ENCODE measurements at regions not wholly inside any gene's neighbourhood (a gene's known extent, or its start where the extent isn't known, plus 50 kb on each side); places are given as distances from the start of the nearest gene placed in this dataset.
A peak's percentile ranks its signal among the peaks of the same experiment; 100 is the strongest.

GRCh38 chr2:150312271-150312670 lies 175.2 kb downstream of the RND3 start:
- DNase-seq (ENCODE audit: low spot score) = no peak

DNA sequence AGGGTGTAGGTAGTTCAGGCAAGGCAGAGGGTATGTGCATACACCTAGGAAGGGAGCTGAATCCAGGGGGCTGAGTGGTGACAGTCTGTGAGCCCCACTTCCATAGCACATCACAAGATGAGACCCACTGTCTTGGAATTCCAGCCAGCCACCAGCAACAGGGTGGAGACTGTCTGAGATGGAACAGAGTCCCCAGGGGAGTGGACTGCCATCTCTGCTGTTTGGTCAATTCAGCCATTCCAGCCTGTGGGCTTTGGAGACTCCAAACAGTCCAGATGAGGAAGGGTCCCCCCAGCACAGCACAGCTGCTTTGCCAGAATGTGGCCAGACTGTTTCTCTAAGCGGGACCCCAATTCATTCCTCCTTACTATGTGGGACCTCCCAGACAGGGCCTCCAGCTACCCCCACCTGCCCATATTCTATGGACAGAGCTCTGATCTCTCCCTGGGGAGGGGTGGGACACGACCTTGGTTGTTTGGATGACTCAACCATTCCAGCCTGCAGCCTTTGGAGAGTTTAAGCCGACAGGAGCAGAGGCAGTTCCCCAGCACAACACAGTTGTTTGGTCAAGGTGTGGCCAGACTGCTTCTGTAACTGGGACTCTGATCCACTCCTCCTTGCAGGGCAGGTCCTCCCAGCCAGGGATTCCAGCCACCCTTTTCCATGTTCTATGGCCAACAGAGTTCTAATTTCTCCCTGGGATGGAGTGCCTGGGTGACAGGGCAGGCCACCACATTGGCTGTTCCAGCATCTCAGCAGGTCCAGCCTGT lies 178.0 kb downstream of the RND3 start:
- no peak for DNase-seq (ENCODE audit: low spot score)

DNA sequence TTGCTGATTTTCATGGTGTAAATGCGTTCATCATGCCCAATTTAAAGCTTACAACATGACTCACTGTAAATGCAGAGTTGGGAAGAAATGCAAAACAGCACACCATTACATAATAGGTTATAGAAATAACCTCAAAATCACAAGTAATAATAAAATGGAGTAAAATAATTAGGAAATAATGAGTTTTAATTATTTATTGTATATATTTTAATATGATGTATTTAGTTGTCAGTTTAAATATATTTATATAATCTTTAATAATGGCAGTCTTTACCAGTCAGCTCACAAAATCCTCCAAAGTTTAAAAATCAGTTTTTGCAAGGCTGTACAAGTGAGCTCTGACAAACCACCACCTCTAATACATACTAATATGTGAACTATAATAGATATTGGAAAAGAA lies 180.2 kb downstream of the RND3 start:
- DNase-seq (ENCODE audit: low spot score) = no peak

- no peak for DNase-seq (ENCODE audit: low spot score)
Measured at GRCh38 chr2:150303281-150303680, 184.2 kb downstream of the RND3 start.

- no peak for DNase-seq (ENCODE audit: low spot score)
Measured at GRCh38 chr2:150298571-150299305, 188.7 kb downstream of the RND3 start.

- DNase-seq (ENCODE audit: low spot score) = no peak
Measured at GRCh38 chr2:150296770-150297546, 190.5 kb downstream of the RND3 start.

DNA sequence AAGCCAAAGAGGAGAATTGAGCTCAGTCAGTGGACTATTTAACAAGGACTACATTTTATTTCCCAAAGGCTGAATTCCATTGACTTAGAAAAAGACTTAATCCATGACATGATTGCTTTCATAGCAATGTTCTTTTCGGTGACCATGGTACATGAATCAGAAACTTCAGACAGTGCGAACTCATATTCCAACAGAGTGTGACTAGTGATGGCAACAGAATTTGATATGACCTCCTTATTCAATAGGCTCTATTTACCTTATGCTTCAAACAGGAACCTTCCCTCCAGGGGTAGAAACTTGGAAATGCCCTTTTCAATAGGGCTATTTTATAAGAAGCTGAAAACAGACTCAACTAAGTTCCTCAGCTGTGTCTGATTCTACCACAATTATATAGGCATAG lies 191.9 kb downstream of the RND3 start:
- DNase-seq (ENCODE audit: low spot score) = no peak

DNA sequence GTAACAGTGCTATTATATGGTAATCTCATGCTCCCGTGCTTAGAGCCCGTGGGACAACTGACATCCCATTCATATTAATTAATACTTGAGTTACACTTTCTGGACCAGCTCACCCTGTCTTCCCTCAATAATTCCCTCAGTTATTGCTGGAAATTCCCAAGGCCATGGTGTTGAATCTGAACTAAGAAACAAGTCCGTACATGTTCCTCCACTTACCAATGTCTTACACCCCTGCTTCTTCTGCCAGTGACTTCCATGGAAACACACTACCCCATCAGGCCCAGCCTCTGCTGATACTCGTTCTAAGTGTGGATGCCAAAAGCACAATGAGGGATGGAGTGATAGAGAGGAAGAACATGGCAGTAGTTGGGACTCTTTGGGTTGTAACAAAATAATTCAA lies 193.7 kb downstream of the RND3 start:
- DNase-seq (ENCODE audit: low spot score) = no peak

- no peak for DNase-seq (ENCODE audit: low spot score)
Measured at GRCh38 chr2:150292807-150293206, 194.7 kb downstream of the RND3 start.

GRCh38 chr2:150292192-150292591 lies 195.3 kb downstream of the RND3 start:
- DNase-seq (ENCODE audit: low spot score) = no peak

- peak; percentile 7 for DNase-seq (ENCODE audit: low spot score)
Measured at GRCh38 chr2:150286730-150287362, 200.6 kb downstream of the RND3 start.

GRCh38 chr2:150284116-150284515 lies 203.4 kb downstream of the RND3 start:
- no peak for DNase-seq (ENCODE audit: low spot score)

DNA sequence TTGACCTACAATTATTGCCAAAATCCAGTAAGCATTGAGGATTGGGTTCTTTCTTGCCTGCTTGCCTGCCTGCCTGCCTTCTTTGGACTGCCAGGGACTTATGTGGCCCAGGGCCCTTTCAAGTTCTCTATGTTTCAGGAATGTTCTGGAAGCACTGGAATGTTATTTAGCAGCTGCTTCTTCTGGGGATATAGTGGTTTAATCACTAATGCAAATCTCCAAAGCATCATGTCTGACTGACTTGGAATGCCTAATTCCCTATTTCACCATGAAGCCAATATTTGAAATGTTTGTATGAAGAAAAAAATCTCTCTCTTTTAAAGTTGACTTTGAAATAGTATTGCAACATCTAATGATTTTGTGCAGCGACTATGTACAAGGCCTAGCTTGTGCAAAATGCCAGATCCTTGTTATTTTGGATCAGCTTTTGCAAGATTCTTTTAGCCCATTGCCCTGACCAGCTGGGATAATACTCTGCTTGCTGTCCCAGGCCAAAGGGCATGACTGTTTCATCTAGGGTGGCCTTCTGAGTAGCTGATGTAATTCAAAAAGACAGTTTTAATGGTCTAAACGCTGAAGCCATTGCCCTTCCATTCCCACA lies 204.6 kb downstream of the RND3 start:
- DNase-seq (ENCODE audit: low spot score) = no peak

GRCh38 chr2:150282357-150282756 lies 205.1 kb downstream of the RND3 start:
- no peak for DNase-seq (ENCODE audit: low spot score)

DNA sequence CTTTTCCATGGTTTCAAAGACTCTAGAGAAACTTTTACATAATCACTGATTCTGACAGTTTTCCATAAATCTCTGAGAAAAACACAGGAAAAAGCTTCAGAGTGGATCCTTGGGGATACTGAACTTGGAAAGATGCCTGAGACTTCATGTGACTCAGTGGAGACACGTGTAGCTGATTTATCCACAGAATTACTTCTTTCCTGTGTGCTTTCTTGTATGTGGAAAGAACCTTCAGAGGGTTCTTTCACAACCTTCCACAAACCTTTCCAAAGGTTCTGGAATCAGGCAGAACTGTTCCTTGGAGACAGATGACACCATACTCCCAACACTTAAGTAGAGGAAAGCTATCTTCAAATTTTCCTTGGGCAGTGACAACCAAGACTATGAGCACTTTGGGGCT lies 207.2 kb downstream of the RND3 start:
- no peak for DNase-seq (ENCODE audit: low spot score)

DNA sequence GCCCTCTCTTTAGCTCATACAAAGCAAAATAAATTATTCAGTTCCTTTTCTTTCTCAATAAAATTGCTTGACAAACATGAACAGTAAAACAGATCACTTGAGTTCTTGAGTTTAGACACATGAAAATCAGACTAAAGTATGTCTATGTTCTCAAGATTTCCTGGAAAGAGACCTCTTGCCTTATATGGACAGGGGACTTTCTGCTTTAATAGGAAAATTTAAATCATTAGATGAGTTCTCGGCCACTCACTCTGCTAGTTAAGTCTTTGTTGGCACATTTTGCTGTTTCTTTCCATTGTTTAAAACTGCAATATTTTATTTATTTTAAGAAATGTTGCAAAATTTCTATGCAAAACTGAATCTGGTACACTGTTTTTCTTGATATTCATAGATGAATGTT lies 207.8 kb downstream of the RND3 start:
- no peak for DNase-seq (ENCODE audit: low spot score)

GRCh38 chr2:150276737-150277136 lies 210.7 kb downstream of the RND3 start:
- no peak for DNase-seq (ENCODE audit: low spot score)

DNA sequence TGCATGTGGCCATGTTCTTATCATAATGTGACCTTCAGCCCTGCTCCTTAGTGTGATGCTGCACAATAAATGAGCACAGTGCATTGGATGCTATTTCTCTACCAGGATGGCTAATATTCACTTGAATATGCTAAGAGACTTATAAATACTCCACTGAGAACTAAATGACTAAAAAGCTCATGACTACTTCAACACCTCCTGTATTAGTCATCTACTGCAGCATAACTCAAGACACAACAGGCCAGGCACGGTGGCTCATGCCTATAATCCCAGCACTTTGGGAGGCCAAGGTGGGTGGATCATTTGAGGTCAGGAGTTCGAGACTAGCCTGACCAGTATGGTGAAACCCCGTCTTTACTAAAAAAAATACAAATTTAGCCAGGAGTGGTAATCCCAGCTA lies 213.4 kb downstream of the RND3 start:
- DNase-seq (ENCODE audit: low spot score) = no peak

DNA sequence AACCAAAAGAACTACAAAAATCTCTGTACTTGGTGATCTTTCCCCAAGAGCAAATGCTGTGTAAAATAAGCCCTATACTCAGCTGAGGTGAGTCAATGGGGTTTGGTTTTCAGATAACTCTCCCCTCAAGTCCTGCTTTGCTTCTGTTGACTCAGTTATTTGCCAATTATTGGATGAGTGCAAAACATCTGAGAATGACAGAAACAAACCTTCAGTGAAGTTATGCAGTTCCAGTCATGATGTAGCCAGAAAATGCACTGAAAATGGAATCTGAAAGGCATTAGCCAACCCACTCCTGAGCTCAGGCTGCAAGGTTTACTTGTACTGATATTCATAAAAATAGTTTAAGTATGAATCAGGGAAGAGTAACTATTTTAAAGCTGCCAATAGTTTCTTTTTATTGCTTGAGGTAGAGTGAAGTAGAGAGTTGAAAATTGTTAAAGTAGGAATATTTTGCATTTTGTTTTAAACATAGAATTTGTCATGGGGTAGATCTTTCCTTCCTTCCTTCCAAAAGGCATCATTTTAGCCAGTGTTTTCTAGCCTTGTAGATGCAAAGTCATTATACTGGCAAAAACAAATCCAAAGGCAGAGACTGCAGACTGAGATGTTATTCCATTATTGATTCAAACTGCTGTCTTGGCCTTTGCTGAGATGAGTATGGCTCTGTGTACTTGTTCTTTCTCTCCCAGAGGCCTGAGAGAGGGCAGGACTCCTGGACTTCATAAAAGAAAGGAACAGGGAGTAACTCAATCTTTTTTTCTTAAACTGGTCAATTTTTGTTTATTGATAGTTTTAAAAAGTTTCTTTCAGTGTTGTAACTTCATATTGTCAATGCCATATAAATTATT lies 215.3 kb downstream of the RND3 start:
- DNase-seq (ENCODE audit: low spot score) = no peak

DNA sequence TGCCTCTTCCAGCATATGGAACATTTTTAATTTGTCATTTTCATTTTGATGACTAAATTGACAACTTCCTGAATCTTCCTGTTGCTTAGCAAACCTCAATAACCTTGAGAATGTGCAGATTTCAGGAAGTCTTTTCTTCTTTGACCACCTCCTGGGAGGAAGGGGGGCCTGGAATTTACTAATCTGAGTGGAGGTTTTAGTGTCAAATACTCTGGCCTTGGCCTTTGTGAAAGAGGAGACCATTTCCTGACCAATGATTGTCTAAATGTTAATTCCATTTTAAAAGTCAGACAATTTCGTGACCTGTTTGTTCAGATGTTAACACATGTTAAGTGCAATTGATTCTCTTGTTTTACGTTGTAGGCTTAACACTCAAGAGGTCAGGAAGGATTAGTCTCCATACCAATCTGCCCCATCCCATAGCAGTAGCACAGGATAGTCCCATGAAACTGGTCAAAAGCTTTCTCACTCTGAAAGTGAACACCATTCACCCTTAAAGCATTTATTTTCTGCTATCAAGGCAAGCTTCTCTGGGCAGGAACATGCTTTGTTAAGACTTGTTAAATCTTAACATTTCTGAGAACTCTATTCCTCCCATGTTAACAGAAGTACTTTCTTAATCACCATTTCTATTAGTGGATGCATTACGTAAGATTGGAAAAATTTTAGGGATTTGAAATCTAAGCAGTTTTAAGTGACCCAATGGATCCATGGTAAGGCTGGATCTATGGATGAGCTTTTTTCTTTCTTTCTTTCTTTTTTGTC lies 219.6 kb downstream of the RND3 start:
- peak; percentile 26 for DNase-seq (ENCODE audit: low spot score)
